GM19455 (cell line): ENCODE measurements at regions not wholly inside any gene's neighbourhood (a gene's known extent, or its start where the extent isn't known, plus 50 kb on each side); places are given as distances from the start of the nearest gene placed in this dataset.

ENCODE experiments used
- ATAC-seq: cut with Tn5 transposase; IDR thresholded peaks from one replicate; pipeline ENCODE4 v1.9.1; 2021; ENCODE audit not compliant: unreplicated experiment

DNA sequence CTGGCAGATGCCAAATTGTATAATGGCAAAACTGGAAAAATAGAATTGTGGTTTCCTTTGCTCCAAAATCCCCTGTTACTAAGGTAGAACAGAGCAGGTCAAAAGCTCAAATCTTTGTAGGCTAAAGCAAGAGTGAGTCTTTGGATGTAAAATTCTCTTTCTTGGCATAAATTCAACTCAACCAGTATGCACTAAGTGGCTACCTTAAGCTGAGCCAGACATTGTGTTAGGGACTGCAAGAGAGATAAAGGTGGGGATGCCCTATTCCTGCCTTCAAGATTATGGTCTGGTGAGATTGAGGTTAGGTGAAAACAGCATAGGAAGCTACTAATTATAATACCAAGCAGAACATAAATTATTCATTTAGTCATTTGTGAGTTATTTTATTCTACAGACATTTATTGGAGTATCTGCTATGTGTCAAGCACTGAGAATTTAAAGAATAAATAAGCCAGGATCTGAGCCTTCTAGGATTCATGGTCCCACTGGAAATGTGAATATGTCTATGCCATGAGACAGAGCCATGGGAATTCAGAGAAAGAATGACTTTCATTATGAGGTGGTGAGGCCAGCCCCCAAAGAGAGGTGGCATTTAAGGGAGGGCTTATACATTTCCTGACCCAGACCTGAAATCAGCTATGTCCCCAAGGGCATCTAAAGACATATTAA, 198.0 kb upstream of the NCKAP5 start:
- no peak for ATAC-seq

DNA sequence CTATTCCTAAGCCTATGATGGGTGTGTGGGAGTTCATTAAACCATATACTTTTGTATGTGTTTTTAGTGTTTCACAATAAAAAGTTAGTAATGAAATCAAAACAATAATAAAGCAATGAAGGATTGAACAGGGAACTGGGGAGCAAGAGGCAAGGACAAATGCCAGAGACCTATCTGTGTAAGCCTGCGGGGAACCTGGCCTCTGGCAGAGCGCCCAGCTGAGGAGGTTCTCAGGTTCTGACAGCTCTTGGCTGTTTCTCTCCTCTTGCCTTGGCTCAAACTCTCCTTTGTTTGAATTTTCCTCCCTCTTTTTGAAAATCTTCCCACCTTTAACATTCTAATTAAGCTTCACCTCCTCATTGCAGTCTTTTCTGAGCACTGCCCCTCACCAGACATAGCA, 200.0 kb upstream of the NCKAP5 start:
- no peak for ATAC-seq

DNA sequence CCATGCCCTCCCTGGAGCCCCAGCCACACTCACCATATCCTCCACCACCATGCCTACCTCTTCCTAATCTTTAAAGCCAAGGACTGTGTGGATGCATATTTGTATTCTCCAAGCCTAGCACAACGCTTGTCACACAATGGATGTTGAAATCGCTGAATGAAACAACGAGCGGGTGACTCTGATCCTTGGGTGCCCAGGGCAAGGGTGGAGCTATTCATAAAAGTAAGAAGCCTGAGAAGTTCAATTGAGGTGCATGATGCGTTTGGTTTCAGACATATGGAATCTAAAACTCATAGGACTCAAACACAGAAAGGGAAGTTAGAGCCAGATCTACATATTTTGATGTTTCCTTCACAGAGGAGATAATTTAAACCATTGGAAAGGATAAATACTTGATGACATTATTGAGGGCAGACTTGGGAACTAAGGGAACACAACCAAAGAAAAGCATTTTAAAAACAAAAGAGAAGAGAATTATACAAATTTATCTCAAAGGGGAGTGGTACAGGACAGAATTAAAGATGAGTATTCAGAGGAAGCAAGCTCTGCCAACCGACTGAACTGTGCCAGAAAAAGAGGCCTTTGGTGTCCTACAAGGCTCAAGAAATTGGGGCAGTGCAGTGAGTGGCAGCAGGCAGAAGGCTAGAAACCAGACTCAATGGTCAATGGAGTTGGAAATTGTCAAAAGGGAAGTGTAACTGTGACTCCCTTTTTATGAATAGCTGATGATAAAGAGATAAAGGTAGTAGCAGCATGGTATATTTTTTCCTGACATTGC, 200.6 kb upstream of the NCKAP5 start:
- no peak for ATAC-seq

- no peak for ATAC-seq
These were observed 205.8 kb upstream of the NCKAP5 start for GRCh38 chr2:133773854-133774653.

DNA sequence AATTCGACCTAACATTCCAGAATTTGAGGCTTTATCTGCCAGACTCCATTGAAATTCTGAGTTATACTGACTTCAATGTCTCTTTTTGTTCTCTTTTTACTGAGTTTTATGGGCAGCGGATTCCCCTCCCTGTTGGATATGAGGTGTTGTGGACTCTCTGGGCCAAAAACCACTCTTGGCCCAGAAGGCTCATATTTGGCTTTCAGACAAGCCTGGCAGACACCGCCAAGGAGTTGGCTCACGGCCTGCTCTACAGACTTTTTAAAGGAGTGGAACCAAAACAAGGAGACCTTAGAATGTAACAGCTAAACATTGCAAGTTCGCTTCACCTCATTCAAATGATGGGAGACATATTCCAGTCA, 206.4 kb upstream of the NCKAP5 start:
- ATAC-seq = no peak

- no peak for ATAC-seq
These were observed 208.8 kb upstream of the NCKAP5 start for GRCh38 chr2:133776936-133777573.

DNA sequence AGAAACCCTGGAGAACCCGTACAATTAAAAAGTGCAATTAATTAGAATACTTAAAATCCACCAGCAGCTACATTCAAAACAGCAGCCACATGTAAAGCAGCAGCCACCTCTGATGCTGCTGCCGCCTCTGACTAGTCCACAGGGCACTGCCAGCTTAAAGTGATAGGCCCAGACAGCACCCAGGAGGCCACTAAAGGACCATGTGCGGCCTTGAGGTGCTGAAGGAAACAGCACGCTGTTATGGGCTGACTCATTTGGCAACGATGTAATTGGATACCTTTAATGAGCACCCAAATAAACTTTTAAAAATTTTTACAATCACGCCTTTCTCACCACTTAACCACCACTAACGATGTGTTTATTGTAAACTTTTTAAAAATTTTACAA, 209.3 kb upstream of the NCKAP5 start:
- no peak for ATAC-seq

GRCh38 chr2:133780099-133780996, 212.1 kb upstream of the NCKAP5 start:
- ATAC-seq = peak; percentile 69

DNA sequence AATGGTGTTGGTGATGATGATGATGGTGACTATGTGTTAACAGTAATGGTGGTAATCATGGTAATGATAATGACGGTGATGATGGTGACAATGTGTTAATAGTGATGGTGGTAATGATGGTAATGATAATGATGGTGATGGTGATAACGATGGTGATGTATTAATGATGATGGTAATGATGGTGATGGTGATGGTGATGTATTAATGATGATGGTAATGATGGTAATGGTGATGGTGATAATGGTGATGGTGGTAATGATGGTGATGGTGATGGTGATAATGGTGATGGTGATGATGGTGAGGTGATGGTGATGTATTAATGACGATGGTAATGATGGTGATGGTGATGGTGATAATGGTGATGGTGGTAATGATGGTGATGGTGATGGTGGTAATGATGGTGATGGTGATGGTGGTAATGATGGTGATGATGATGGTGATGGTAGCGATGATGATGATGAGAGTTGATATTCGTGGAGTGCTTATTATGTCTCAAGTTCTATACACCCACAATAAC, 212.8 kb upstream of the NCKAP5 start:
- no peak for ATAC-seq

DNA sequence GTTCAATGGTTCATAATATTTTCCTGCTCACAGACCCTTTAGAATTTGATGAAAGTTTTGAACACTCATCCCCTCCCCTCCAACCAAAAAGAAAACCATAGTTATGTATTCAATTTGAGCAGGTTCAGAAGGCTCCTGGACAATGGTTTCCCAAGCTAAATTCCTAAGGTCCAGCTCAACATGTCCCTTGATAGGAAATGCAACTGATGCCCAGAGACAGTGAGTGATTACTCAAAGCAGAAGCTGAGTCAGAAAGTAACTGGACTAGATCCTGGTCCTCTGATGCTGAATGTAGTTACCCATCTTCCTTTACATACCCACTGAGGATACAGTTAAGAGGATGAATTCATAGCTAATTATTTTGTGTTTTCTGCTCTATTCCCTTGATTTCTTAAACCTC, 218.9 kb upstream of the NCKAP5 start:
- ATAC-seq = no peak

DNA sequence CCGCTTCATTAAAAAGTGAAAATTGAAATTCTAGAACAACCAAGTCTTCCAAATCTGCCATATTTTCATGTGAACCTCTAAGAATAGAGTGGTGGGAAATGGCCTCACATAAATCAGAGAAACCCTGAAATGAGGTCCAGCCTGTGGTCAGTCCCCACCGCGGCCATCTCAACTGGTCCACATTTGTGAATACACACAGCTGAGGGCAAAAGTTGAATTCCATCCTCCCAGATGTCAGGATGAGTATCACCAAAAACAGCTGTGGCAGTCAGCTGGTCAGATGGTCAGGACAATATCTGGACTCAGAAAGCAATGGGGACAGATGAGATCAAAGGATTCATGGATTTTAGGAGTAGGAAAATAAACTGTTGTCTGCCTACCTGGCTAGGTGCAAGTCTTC, 219.4 kb upstream of the NCKAP5 start:
- no peak for ATAC-seq

- no peak for ATAC-seq
These were observed 220.1 kb upstream of the NCKAP5 start for GRCh38 chr2:133788386-133788785.

- no peak for ATAC-seq
These were observed 221.5 kb upstream of the NCKAP5 start for GRCh38 chr2:133789743-133790142.

DNA sequence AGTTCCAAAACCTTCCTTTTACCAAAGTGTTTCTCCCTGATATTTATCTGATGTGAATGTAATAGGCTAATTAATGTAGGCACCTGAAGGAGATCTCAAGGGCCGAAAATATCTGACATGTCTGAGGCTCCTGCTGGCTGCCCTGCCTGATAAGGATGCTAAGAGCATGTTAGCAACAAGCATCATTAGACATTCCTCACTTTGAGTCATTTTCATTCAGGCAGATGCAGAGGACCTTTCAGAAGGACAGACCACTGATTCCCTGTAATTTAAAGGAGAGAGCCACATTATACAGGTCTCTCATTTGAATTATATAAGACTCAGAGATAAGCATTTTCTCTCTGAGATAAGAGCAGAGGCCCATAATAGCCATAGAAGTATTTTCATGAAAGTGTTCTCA, 222.4 kb upstream of the NCKAP5 start:
- no peak for ATAC-seq

- no peak for ATAC-seq
These were observed 222.9 kb upstream of the NCKAP5 start for GRCh38 chr2:133791191-133791590.

DNA sequence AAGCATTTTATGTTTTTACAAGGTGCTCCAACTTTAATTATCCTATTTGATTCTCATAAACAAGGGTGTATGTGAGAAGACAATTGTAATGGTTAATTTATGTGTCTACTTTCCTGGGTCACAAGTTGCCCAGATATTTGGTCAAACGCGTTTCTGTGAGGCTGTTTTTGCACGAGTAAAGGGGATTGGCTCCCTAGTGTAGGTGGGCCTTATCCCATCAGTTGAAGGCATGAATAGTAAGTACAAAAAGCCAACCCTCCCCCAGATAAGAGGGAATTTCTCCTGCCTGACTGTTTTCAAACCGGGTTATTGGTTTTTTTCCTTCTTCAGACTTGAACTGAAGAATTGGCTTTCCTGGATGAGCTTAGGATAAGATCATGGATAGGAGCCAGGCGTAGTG, 224.0 kb upstream of the NCKAP5 start:
- no peak for ATAC-seq

- ATAC-seq = no peak
These were observed 225.9 kb upstream of the NCKAP5 start for GRCh38 chr2:133794114-133794513.

GRCh38 chr2:133801946-133802345, 233.7 kb upstream of the NCKAP5 start:
- no peak for ATAC-seq

DNA sequence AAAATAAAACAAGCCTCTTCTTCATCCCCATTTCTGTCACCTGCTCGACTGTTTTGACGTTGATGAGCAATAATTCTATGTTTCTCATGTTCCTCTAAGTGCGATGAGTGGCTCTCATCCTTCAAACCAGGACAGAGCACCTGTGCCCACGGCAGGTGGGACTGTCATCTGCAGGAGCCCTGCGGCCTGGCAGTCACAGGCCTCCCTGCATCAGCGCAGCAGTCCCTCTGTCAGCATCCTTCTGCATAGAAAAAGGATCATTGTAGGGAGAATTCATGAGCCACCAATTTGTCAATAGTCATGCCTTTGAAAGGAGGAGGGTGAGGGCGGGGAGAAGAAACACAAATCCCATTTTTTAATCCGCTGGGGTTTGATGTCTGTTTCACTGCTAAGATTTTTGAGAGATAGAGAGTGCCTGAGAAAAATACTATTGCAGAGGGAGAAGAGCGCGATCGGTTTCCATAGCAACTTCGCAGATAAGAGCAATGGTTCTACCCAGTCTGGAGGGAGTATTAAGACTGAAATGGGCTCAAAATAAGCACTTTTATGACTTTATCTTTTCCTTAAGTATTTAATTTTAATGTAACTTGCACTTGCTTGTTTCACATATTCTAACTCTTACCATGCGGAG, 234.3 kb upstream of the NCKAP5 start:
- ATAC-seq = no peak

GRCh38 chr2:133806564-133806963, 238.3 kb upstream of the NCKAP5 start:
- no peak for ATAC-seq
